Loucy (cell line): ENCODE measurements at regions not wholly inside any gene's neighbourhood (a gene's known extent, or its start where the extent isn't known, plus 50 kb on each side); places are given as distances from the start of the nearest gene placed in this dataset.

Experiments used
- H2AFZ ChIP-seq: fragments of 200-600 bp; sonication (generic); 2 replicates; pipeline ENCODE4 v1.6.0; 2016; ENCODE audit warnings: antibody characterized with exemption, mild to moderate bottlenecking, low read length, moderate library complexity
- H3F3A ChIP-seq: fragments of 200-600 bp; 2 replicates; pipeline ENCODE4 v1.6.0; 2016; ENCODE audit warnings: antibody characterized with exemption, low read depth, mild to moderate bottlenecking
- H3K27me3 ChIP-seq: fragments of 200-600 bp; sonication (generic); 2 replicates; pipeline ENCODE4 v1.6.1; 2014; ENCODE audit warnings: low read length, mild to moderate bottlenecking; ENCODE audit not compliant: insufficient read depth, poor library complexity, severe bottlenecking
- H3K36me3 ChIP-seq: fragments of 200-600 bp; sonication (generic); 2 replicates; pipeline ENCODE4 v1.6.1; 2016; ENCODE audit warnings: low read length; ENCODE audit not compliant: insufficient read depth
- H3K4me1 ChIP-seq: fragments of 200-600 bp; sonication (generic); 2 replicates; pipeline ENCODE4 v1.5.1; 2014; ENCODE audit warnings: low read length, mild to moderate bottlenecking; ENCODE audit not compliant: insufficient read depth, poor library complexity, severe bottlenecking
- H3K4me2 ChIP-seq: fragments of 200-600 bp; sonication (generic); 2 replicates; pipeline ENCODE4 v1.6.0; 2014; ENCODE audit warnings: antibody characterized with exemption, low read length, low read depth, mild to moderate bottlenecking; ENCODE audit not compliant: poor library complexity, severe bottlenecking
- H3K4me3 ChIP-seq: fragments of 200-600 bp; sonication (generic); 2 replicates; pipeline ENCODE4 v1.5.1; 2014; ENCODE audit warnings: low read length, mild to moderate bottlenecking, mixed read lengths; ENCODE audit not compliant: poor library complexity, severe bottlenecking
- H3K79me2 ChIP-seq: fragments of 200-600 bp; sonication (generic); 2 replicates; pipeline ENCODE4 v1.6.1; 2014; ENCODE audit warnings: low read length; ENCODE audit not compliant: insufficient read depth
- H3K9ac ChIP-seq: fragments of 200-600 bp; sonication (generic); 2 replicates; pipeline ENCODE4 v1.6.0; 2014; ENCODE audit warnings: mild to moderate bottlenecking, low read depth, low read length, moderate library complexity; ENCODE audit not compliant: poor library complexity, severe bottlenecking
- H3K9me2 ChIP-seq: fragments of 200-600 bp; sonication (generic); replicated peaks from 2 replicates; pipeline ENCODE4 v1.6.1; 2016; ENCODE audit warnings: low read depth, low read length, mixed read lengths
- H3K9me3 ChIP-seq: fragments of 200-600 bp; sonication (generic); 2 replicates; pipeline ENCODE4 v1.6.1; 2014; ENCODE audit warnings: mild to moderate bottlenecking, antibody characterized with exemption, low read length, low read depth; ENCODE audit not compliant: insufficient read depth
- H4K20me1 ChIP-seq: fragments of 200-600 bp; sonication (generic); 2 replicates; pipeline ENCODE4 v1.6.0; 2014; ENCODE audit warnings: antibody characterized with exemption, low read length, mild to moderate bottlenecking; ENCODE audit not compliant: insufficient read depth, poor library complexity, severe bottlenecking
- CTCF ChIP-seq: fragments of 200-600 bp; sonication (generic); conservative IDR thresholded peaks from 2 replicates; pipeline ENCODE4 v1.5.1; 2014; ENCODE audit warnings: mild to moderate bottlenecking, antibody characterized with exemption, low read length
- EZH2phosphoT487 ChIP-seq: fragments of 200-600 bp; IDR thresholded peaks from 2 replicates; pipeline ENCODE4 v1.6.1; 2018; ENCODE audit warnings: antibody characterized with exemption, mild to moderate bottlenecking, moderate library complexity, borderline replicate concordance

GRCh38 chr4:177728361-177729152, 286.3 kb upstream of the AGA start:
- TF ChIP-seq EZH2phosphoT487 (no peak), CTCF (no peak)
- no peaks in the 10 kb centered on the region for H3K9me2 ChIP-seq
- no peak overlapping the region for H3K9ac ChIP-seq
- H3K4me3 ChIP-seq: no peak overlapping the region
- H3K9me3 ChIP-seq: no peaks in the 10 kb centered on the region
- no peak overlapping the region for H3K4me2 ChIP-seq
- H4K20me1 ChIP-seq: no peaks in the 10 kb centered on the region
- no peaks in the 10 kb centered on the region for H3K27me3 ChIP-seq
- H2AFZ ChIP-seq: no peak overlapping the region
- no peaks in the 10 kb centered on the region for H3K36me3 ChIP-seq
- H3F3A ChIP-seq: no peaks in the 10 kb centered on the region
- no peaks in the 10 kb centered on the region for H3K4me1 ChIP-seq
- no peaks in the 10 kb centered on the region for H3K79me2 ChIP-seq

GRCh38 chr4:177729681-177730080, 287.4 kb upstream of the AGA start:
- Histone ChIP-seq H4K20me1 (no peaks in the 10 kb centered on the region), H3K4me3 (no peak overlapping the region), H3K36me3 (no peaks in the 10 kb centered on the region), H2AFZ (no peak overlapping the region), H3F3A (no peaks in the 10 kb centered on the region), H3K9me3 (no peaks in the 10 kb centered on the region), H3K9me2 (no peaks in the 10 kb centered on the region; the same call in 1 of the 2 replicates), H3K9ac (no peak overlapping the region), H3K27me3 (no peaks in the 10 kb centered on the region), H3K4me1 (no peaks in the 10 kb centered on the region), H3K4me2 (no peak overlapping the region), H3K79me2 (no peaks in the 10 kb centered on the region)
- TF ChIP-seq CTCF (no peak), EZH2phosphoT487 (no peak)

GRCh38 chr4:177737387-177737940, 295.2 kb upstream of the AGA start:
- no peak overlapping the region for H2AFZ ChIP-seq
- H3K79me2 ChIP-seq: no peaks in the 10 kb centered on the region
- H3K4me2 ChIP-seq: no peak overlapping the region
- no peaks in the 10 kb centered on the region for H3F3A ChIP-seq
- H3K9ac ChIP-seq: no peak overlapping the region
- TF ChIP-seq EZH2phosphoT487: no peak
- TF ChIP-seq CTCF: no peak
- H3K9me2 ChIP-seq: no peaks in the 10 kb centered on the region; the same call in 1 of the 2 replicates
- H3K4me3 ChIP-seq: no peak overlapping the region
- no peaks in the 10 kb centered on the region for H3K27me3 ChIP-seq
- H3K36me3 ChIP-seq: no peaks in the 10 kb centered on the region
- no peaks in the 10 kb centered on the region for H4K20me1 ChIP-seq
- H3K9me3 ChIP-seq: no peaks in the 10 kb centered on the region
- no peaks in the 10 kb centered on the region for H3K4me1 ChIP-seq
